ENCODE measurements at regions not wholly inside any gene's neighbourhood (a gene's known extent, or its start where the extent isn't known, plus 50 kb on each side); places are given as distances from the start of the nearest gene placed in this dataset.

GRCh38 chr6:50998905-50999304 lies 180.2 kb downstream of the TFAP2B start (continued):
- TF ChIP-seq PAXIP1 (CRISPR knock-in tag; conservative IDR thresholded peaks at IDR 0.05) (no peak), ZNF547 (CRISPR knock-in tag; IDR thresholded peaks at IDR 0.05) (no peak), ZNF207 (IDR thresholded peaks at IDR 0.05; ENCODE audit: borderline replicate concordance) (no peak), ZNF614 (CRISPR knock-in tag; IDR thresholded peaks at IDR 0.05; ENCODE audit: borderline replicate concordance) (no peak), ZNF562 (CRISPR knock-in tag; IDR thresholded peaks at IDR 0.05; ENCODE audit: borderline replicate concordance) (no peak), RFX1 (IDR thresholded peaks at IDR 0.05) (no peak), BCL6 (CRISPR knock-in tag; IDR thresholded peaks at IDR 0.05) (no peak), PREB (CRISPR knock-in tag; IDR thresholded peaks at IDR 0.05) (no peak), POLR2AphosphoS5 (IDR thresholded peaks at IDR 0.05; ENCODE audit: low read depth, low read length) (no peak), GABPB1 (CRISPR knock-in tag; IDR thresholded peaks at IDR 0.05) (no peak), ZNF530 (CRISPR knock-in tag; IDR thresholded peaks at IDR 0.05; ENCODE audit: low read depth) (no peak)

- BruUV-seq (replicated peaks): no TSS peak
- no peak overlapping the region for H2AFZ ChIP-seq (ENCODE audit: low read length)
- ChIA-PET POLR2A (no interaction called here), CTCF (ENCODE audit: low intra/inter-chr PET ratio, low total read pairs) (no interaction called here)
- H3K36me3 ChIP-seq (replicated peaks in 1 of 2; ENCODE audit: control insufficient read depth in 1 of 2, insufficient read depth in 2 of 2, low read length in 2 of 2): no peaks in the 10 kb centered on the region
- H3K9ac ChIP-seq (ENCODE audit: insufficient read depth, low read depth, low read length): no peak overlapping the region
- DNase-seq (ENCODE audit: low spot score) (no peak), FAIRE-seq (no peak), ATAC-seq (peak; percentile 62; the same call in 2 of the 3 replicates)
- no peaks in the 10 kb centered on the region for H3K79me2 ChIP-seq (ENCODE audit: insufficient read depth, low read length)
- no peak overlapping the region for H3K27ac ChIP-seq (ENCODE audit: extremely low read length, insufficient read depth, low read length)
- intact Hi-C loops (cut with micrococcal nuclease; ENCODE audit: unreplicated experiment) (no loop called here), in situ Hi-C loops (cut with HindIII; ENCODE audit: extremely low pct_ligation_motif_present, low pct_unique_long_range_greater_than_20kb) (no loop called here)
- TF ChIP-seq ZFP36L1 (CRISPR knock-in tag; IDR thresholded peaks at IDR 0.05) (peak; percentile 28; the same call in 1 of the 2 replicates), ZSCAN25 (CRISPR knock-in tag; IDR thresholded peaks at IDR 0.05) (no peak), ZNF773 (CRISPR knock-in tag; IDR thresholded peaks at IDR 0.05; ENCODE audit: borderline replicate concordance) (no peak), TEAD3 (CRISPR knock-in tag; optimal IDR thresholded peaks at IDR 0.05; ENCODE audit: borderline replicate concordance) (no peak), CSRNP2 (CRISPR knock-in tag; conservative IDR thresholded peaks at IDR 0.05; ENCODE audit: low read depth) (no peak), ELF1 (CRISPR knock-in tag; IDR thresholded peaks at IDR 0.05) (no peak), ZNF672 (CRISPR knock-in tag; IDR thresholded peaks at IDR 0.05) (no peak)
- H4K20me1 ChIP-seq (ENCODE audit: insufficient read depth, low read length): no peaks in the 10 kb centered on the region
- H3K4me2 ChIP-seq (ENCODE audit: low read depth, low read length): no peak overlapping the region
- H3K9me3 ChIP-seq (ENCODE audit: low read length): no peaks in the 10 kb centered on the region
- WGBS (ENCODE audit: low lambda C conversion rate): 3% methylated on average over 1 of the region's 1 CpG
- no peak overlapping the region for H3K4me3 ChIP-seq (replicated peaks in 1 of 3; ENCODE audit: insufficient read depth in 1 of 3, low read depth in 2 of 3, low read length in 3 of 3)
- H3K27me3 ChIP-seq (ENCODE audit: control insufficient read depth in 1 of 2, insufficient read depth in 2 of 2, low read length in 2 of 2): no peaks in the 10 kb centered on the region
- 0 out of 2 replicates have a peak, but pooled peaks cover 5% of the 10 kb centered on the region for H3K4me1 ChIP-seq (ENCODE audit: insufficient read depth, low read length)
Observed at GRCh38 chr6:51001399-51001798, 182.7 kb downstream of the TFAP2B start.
